ENCODE measurements at regions not wholly inside any gene's neighbourhood (a gene's known extent, or its start where the extent isn't known, plus 50 kb on each side); places are given as distances from the start of the nearest gene placed in this dataset.
"Not testable (repeated sequence)": the region's sequence is repeated elsewhere in the genome, so short reads cannot be mapped to it uniquely, and the experiment has no call there.

GRCh38 chr15:22255606-22256005, 175.3 kb downstream of the OR4M2 start:
- in situ Hi-C loops (cut with MboI; ENCODE audit: low pct_unique_long_range_greater_than_20kb, low sequenced_read_pairs); DNase-seq: not testable (repeated sequence)

- in situ Hi-C loops (cut with MboI; ENCODE audit: low pct_unique_long_range_greater_than_20kb, low sequenced_read_pairs); DNase-seq: not testable (repeated sequence)
Measured at GRCh38 chr15:22256389-22257046, 176.2 kb downstream of the OR4M2 start.

GRCh38 chr15:22257047-22258008, 177.0 kb downstream of the OR4M2 start:
- in situ Hi-C loops (cut with MboI; ENCODE audit: low pct_unique_long_range_greater_than_20kb, low sequenced_read_pairs), result no loop called here
- no peak for DNase-seq

GRCh38 chr15:22258009-22258397, 177.7 kb downstream of the OR4M2 start:
- no peak for DNase-seq
- in situ Hi-C loops (cut with MboI; ENCODE audit: low pct_unique_long_range_greater_than_20kb, low sequenced_read_pairs), result no loop called here

- in situ Hi-C loops (cut with MboI; ENCODE audit: low pct_unique_long_range_greater_than_20kb, low sequenced_read_pairs), result no loop called here
- DNase-seq, result no peak
Measured at GRCh38 chr15:22258398-22259150, 178.2 kb downstream of the OR4M2 start.

- DNase-seq; in situ Hi-C loops (cut with MboI; ENCODE audit: low pct_unique_long_range_greater_than_20kb, low sequenced_read_pairs): not testable (repeated sequence)
Measured at GRCh38 chr15:22259151-22259750, 178.9 kb downstream of the OR4M2 start.

- in situ Hi-C loops (cut with MboI; ENCODE audit: low pct_unique_long_range_greater_than_20kb, low sequenced_read_pairs), result no loop called here
- DNase-seq, result no peak
Measured at GRCh38 chr15:22259881-22260421, 179.6 kb downstream of the OR4M2 start.

GRCh38 chr15:22262613-22263020, 182.3 kb downstream of the OR4M2 start:
- in situ Hi-C loops (cut with MboI; ENCODE audit: low pct_unique_long_range_greater_than_20kb, low sequenced_read_pairs), result no loop called here
- peak; percentile 41 for DNase-seq

- no peak for DNase-seq
- in situ Hi-C loops (cut with MboI; ENCODE audit: low pct_unique_long_range_greater_than_20kb, low sequenced_read_pairs), result no loop called here
Measured at GRCh38 chr15:22263738-22264137, 183.4 kb downstream of the OR4M2 start.

GRCh38 chr15:22264272-22264671, 183.9 kb downstream of the OR4M2 start:
- DNase-seq; in situ Hi-C loops (cut with MboI; ENCODE audit: low pct_unique_long_range_greater_than_20kb, low sequenced_read_pairs): not testable (repeated sequence)

GRCh38 chr15:22265056-22265945, 185.0 kb downstream of the OR4M2 start:
- DNase-seq, result no peak
- in situ Hi-C loops (cut with MboI; ENCODE audit: low pct_unique_long_range_greater_than_20kb, low sequenced_read_pairs), result no loop called here

- in situ Hi-C loops (cut with MboI; ENCODE audit: low pct_unique_long_range_greater_than_20kb, low sequenced_read_pairs), result no loop called here
- no peak for DNase-seq
Measured at GRCh38 chr15:22265970-22266369, 185.6 kb downstream of the OR4M2 start.

- DNase-seq, result no peak
Measured at GRCh38 chr15:22267761-22268160, 187.4 kb downstream of the OR4M2 start.

GRCh38 chr15:22268201-22268600, 187.9 kb downstream of the OR4M2 start:
- DNase-seq; in situ Hi-C loops (cut with MboI; ENCODE audit: low pct_unique_long_range_greater_than_20kb, low sequenced_read_pairs): not testable (repeated sequence)

More at GRCh38 chr15:22267761-22268160, 187.4 kb downstream of the OR4M2 start:
- in situ Hi-C loops (cut with MboI; ENCODE audit: low pct_unique_long_range_greater_than_20kb, low sequenced_read_pairs), result no loop called here

GRCh38 chr15:22268654-22269053, 188.3 kb downstream of the OR4M2 start:
- DNase-seq; in situ Hi-C loops (cut with MboI; ENCODE audit: low pct_unique_long_range_greater_than_20kb, low sequenced_read_pairs): not testable (repeated sequence)

GRCh38 chr15:22272286-22273160, 186.2 kb upstream of the GOLGA6L22 start:
- DNase-seq; in situ Hi-C loops (cut with MboI; ENCODE audit: low pct_unique_long_range_greater_than_20kb, low sequenced_read_pairs): not testable (repeated sequence)

GRCh38 chr15:22273185-22273584, 185.5 kb upstream of the GOLGA6L22 start:
- in situ Hi-C loops (cut with MboI; ENCODE audit: low pct_unique_long_range_greater_than_20kb, low sequenced_read_pairs); DNase-seq: not testable (repeated sequence)

Data from KBM-7 (cell line).